ENCODE measurements at regions not wholly inside any gene's neighbourhood (a gene's known extent, or its start where the extent isn't known, plus 50 kb on each side); places are given as distances from the start of the nearest gene placed in this dataset.

GRCh38 chr9:28135549-28135948 lies 562.3 kb upstream of the C9orf72 start (continued):
- TF ChIP-seq YY1 (IDR thresholded peaks at IDR 0.05; ENCODE audit: extremely low read depth, insufficient replicate concordance, low read depth, low read length) = no peak

GRCh38 chr9:28136113-28136512 lies 562.8 kb upstream of the C9orf72 start:
- BruUV-seq (replicated peaks) = no TSS peak
- CTCF ChIA-PET = no interaction called here
- POLR2A ChIA-PET = no interaction called here

More at GRCh38 chr9:28136113-28136512, 562.8 kb upstream of the C9orf72 start:
- H3K36me3 ChIP-seq (ENCODE audit: control insufficient read depth in 1 of 2, insufficient read depth in 2 of 2, low read length in 2 of 2) = no peaks in the 10 kb centered on the region
- H3K27ac ChIP-seq (ENCODE audit: low read depth, low read length) = no peak overlapping the region
- intact Hi-C loops (cut with micrococcal nuclease) = no loop called here
- H3K9me2 ChIP-seq (ENCODE audit: insufficient read depth) = no peaks in the 10 kb centered on the region
- no peaks in the 10 kb centered on the region for H4K20me1 ChIP-seq (ENCODE audit: insufficient read depth)
- RAD21 ChIA-PET (ENCODE audit: low non-redundant PET in 1 of 2, low total read pairs in 2 of 2, uncharacterized antibody in 2 of 2, unreplicated experiment in 2 of 2) = no interaction called here
- no peak for ATAC-seq
- H3K4me1 ChIP-seq (ENCODE audit: control insufficient read depth in 1 of 2, insufficient read depth in 2 of 2, low read length in 2 of 2) = no peaks in the 10 kb centered on the region
- no peaks in the 10 kb centered on the region for H3K27me3 ChIP-seq (ENCODE audit: insufficient read depth, low read length)
- peaks cover 4% of the 10 kb centered on the region in 2 experiments; a peak in 1 of 4 replicates for H3K9me3 ChIP-seq (ENCODE audit: control insufficient read depth in 1 of 2, insufficient read depth in 1 of 2, low read depth in 1 of 2, low read length in 2 of 2)
- H3K9ac ChIP-seq (ENCODE audit: low read length) = no peak overlapping the region
- no peak for DNase-seq (ENCODE audit: low read depth, low spot score)
- H3K4me2 ChIP-seq (ENCODE audit: low read length) = no peak overlapping the region
- H2AFZ ChIP-seq (ENCODE audit: low read depth, low read length, poor library complexity, severe bottlenecking) = no peak overlapping the region
- no peak for TF ChIP-seq EZH2 (IDR thresholded peaks at IDR 0.05)
- no peak for TF ChIP-seq EZH2phosphoT487 (IDR thresholded peaks at IDR 0.05; ENCODE audit: borderline replicate concordance)
- TF ChIP-seq SRF (IDR thresholded peaks at IDR 0.05; ENCODE audit: low read depth) = no peak
- TF ChIP-seq YY1 (IDR thresholded peaks at IDR 0.05; ENCODE audit: extremely low read depth, insufficient replicate concordance, low read depth, low read length) = no peak
- TF ChIP-seq SIN3A (IDR thresholded peaks at IDR 0.05; ENCODE audit: low read depth) = no peak
- no peak for TF ChIP-seq TCF7L2 (IDR thresholded peaks at IDR 0.05; ENCODE audit: borderline replicate concordance, extremely low read depth, insufficient read depth, insufficient read length)
- TF ChIP-seq RAD21 (IDR thresholded peaks at IDR 0.05; ENCODE audit: low read depth) = no peak
- no peak for TF ChIP-seq CTCF (IDR thresholded peaks at IDR 0.05 in 2 of 3, conservative IDR thresholded peaks at IDR 0.05 in 1 of 3; ENCODE audit: borderline replicate concordance in 1 of 3, insufficient read depth in 1 of 3, low read depth in 2 of 3, low read length in 2 of 3)
- TF ChIP-seq ATF3 (IDR thresholded peaks at IDR 0.05) = no peak
- TF ChIP-seq CEBPB (IDR thresholded peaks at IDR 0.05; ENCODE audit: low read depth) = no peak
- TF ChIP-seq ZNF274 (IDR thresholded peaks at IDR 0.05; ENCODE audit: low read depth, low read length) = no peak
- TF ChIP-seq CBX3 (IDR thresholded peaks at IDR 0.05; ENCODE audit: low read depth) = no peak
- no peak for TF ChIP-seq EGR1 (IDR thresholded peaks at IDR 0.05; ENCODE audit: low read depth)
- no peak for TF ChIP-seq FOSL1 (IDR thresholded peaks at IDR 0.05; ENCODE audit: low read depth)
- TF ChIP-seq ZBTB33 (IDR thresholded peaks at IDR 0.05; ENCODE audit: extremely low read depth, insufficient replicate concordance, low read length) = no peak
- TF ChIP-seq REST (IDR thresholded peaks at IDR 0.05; ENCODE audit: low read depth) = no peak
- no peak for TF ChIP-seq POLR2AphosphoS5 (IDR thresholded peaks at IDR 0.05; ENCODE audit: low read depth, low read length)
- TF ChIP-seq SP1 (IDR thresholded peaks at IDR 0.05; ENCODE audit: low read depth) = no peak
- TF ChIP-seq POLR2A (IDR thresholded peaks at IDR 0.05; ENCODE audit: borderline replicate concordance, extremely low read depth, insufficient read depth, insufficient read length) = no peak
- no peaks in the 10 kb centered on the region for H3K79me2 ChIP-seq (ENCODE audit: insufficient read depth, low read length)
- H3K4me3 ChIP-seq (replicated peaks in 1 of 2; ENCODE audit: low read depth in 1 of 2, low read length in 2 of 2) = no peak overlapping the region
